Fibroblast of skin of right quadriceps (primary cell): ENCODE measurements at regions not wholly inside any gene's neighbourhood (a gene's known extent, or its start where the extent isn't known, plus 50 kb on each side); places are given as distances from the start of the nearest gene placed in this dataset.
A peak's percentile ranks its signal among the peaks of the same experiment; 100 is the strongest.

ENCODE experiments used
- DNase-seq: peaks from one replicate; pipeline ENCODE4 v3.0.0-alpha.2; 2013

GRCh38 chr11:15625691-15626090 is 511.0 kb downstream of the INSC start:
- DNase-seq, result no peak

- peak; percentile 6 for DNase-seq
Measured at GRCh38 chr11:15627560-15627959, 512.8 kb downstream of the INSC start.

DNA sequence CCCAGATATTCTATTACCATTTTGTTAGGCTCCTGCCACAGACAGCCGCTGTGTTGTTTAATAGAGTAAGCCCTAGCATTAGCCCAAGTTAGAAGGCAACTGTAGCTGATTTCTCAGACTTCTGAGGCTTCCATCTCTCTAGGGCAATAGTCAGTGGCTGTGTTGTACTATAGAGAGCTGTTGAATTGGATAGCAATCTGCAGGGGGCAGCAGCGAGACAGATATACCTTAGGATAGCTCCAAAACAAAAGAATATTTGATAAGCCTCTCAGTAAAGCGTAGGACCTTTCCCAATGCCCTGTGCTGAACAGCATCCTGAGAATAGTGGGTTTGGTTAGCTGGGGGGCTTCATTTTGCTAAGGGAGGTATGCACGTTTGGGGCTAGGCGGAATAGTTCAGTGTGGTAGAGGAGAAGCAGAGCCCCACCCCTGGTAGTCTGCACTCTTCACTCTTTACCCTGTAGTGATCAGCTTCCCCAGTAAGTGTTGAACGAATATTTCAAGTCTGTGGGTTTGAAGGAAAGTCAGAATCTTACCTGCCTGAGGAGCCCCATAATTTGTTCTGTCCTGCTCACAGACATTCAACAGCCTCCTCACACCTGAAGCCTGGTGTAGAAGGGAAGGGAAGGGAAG is 515.1 kb downstream of the INSC start:
- DNase-seq, result no peak

DNA sequence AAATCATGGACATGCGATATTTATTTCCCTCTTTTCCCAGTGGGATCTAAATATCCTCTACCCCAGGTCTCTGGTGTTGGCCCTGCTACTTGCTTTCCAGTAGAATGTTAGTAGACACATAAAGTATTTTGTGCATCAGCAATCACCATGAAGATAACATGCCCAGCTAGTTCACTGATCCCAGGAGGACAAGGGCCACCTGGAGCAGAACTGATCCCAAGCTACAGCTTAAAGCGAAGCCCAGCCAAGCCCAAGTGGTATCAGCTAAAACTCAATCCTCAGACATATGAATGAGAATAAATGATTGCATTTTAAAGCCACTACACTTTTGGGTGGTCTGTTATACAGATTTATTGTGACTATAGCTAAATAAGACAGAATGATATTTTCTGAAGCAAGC is 516.2 kb downstream of the INSC start:
- DNase-seq, result no peak

DNA sequence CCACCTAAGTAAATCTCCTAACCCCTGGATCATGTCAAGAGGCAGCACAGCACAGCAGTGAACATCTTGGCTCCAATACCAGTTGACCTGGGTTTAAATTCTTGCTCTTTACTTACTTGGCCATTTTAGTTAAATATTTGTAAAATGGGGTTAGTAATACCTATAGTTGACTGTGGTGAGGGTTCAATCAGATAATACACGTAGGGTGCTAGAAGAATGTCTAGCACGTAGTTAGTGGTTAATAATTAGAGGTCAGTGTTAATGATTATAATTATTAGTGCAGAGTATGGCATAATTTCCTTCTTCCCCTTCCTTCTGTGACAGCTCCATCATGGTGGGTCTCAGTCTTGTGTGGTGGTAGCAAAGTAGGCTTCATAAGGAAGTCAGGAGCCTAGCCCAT is 520.8 kb downstream of the INSC start:
- no peak for DNase-seq

GRCh38 chr11:15636521-15637089 is 521.9 kb downstream of the INSC start:
- DNase-seq, result no peak

DNA sequence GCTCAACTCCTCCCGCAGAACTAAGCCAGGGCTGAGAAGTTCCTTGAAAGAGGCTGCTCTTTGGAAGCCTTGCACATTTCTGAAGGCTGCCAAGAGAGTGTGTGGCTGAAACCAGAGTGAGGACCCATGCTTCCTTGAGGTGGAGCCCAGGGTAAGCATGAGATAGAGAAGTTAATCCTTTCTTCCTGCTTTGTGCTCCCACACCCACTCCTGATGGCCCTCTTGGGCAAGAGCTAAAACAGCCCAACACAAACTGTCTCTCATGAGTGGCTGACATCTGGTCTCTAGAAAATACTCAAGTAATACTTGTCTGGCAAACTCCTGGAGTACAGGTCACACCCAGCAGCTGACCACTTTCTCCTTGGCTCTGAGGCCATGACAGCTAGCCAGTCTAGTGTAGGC is 523.7 kb downstream of the INSC start:
- no peak for DNase-seq

DNA sequence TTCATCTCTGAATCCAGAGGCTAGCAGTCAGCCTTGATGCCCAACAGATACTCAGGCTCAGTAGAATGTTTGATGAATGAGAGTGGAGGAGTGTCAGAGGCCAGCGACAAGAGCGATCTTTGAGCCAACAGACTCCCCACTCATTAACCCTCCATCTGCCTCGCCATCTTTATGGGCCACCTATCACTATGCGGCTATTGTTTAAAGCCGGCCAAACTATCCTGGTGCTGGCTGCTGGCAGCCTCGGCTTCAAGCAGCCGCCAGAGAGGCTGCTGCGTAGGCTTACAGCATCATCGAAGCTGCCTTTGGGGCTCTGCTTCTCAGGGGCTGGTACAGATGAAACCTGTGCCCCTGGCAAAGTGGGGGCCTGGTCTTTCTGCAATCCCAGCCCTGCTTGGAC is 525.6 kb downstream of the INSC start:
- no peak for DNase-seq

- DNase-seq, result no peak
Measured at GRCh38 chr11:15641271-15642045, 526.7 kb downstream of the INSC start.

DNA sequence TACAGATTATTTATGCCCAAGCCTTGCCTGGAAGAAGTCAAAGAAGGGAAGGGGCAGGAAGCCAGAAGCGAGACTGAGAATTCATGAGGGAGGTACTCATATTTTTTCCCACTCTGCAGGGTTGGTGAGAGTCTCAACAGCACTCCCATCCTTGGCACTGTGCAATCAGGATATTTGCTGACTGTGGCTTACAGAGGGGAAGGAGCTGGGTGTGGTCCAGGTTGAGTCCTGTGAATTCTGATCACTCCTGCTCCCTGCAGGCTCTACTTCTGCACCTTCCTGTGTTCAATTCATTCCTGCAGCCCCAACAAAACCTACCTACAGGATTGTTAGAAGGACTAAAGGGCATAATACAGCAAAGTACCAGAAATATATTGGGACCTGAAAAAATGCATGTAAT is 530.5 kb downstream of the INSC start:
- no peak for DNase-seq

GRCh38 chr11:15649371-15650104 is 534.8 kb downstream of the INSC start:
- no peak for DNase-seq

GRCh38 chr11:15650105-15650938 is 535.6 kb downstream of the INSC start:
- DNase-seq, result peak; percentile 92

DNA sequence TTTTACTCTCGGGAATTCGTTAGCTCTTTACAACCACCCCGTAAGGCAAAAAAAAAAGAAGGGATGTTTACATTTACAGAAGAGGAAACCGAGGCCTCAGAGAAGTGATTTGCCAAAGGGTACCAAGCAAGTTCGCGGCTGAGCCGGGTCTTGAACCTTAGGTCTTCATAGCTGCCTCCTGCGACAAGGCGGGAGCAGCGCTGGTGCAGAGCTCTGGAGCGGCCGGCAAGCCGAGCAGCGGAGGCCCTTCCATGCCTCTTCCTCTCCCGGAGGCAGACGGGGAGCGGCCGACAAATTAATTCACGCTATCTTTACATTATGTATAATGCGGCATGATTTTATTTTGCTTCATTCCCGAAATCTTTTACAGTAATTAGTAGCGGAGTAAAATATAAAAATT is 536.3 kb downstream of the INSC start:
- no peak for DNase-seq

DNA sequence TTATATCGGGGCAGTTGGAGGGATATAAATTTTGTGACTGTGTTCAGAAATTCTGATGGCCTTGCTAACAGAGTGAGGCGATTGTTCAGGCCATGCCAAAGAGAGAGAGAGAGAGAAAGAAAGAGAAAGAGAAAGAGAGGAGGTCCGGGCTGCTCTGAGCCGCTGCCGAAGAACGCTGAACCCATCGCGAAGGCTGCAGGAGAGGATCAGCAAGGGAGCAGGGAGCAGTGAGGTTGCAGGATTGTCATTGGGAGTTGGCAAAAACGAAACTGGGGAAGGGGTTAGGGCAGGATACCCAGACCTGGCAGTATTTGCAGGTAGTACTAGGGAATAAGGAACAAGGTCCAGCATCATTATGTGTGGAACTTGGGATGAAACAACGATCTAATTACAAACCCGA is 537.1 kb downstream of the INSC start:
- no peak for DNase-seq

DNA sequence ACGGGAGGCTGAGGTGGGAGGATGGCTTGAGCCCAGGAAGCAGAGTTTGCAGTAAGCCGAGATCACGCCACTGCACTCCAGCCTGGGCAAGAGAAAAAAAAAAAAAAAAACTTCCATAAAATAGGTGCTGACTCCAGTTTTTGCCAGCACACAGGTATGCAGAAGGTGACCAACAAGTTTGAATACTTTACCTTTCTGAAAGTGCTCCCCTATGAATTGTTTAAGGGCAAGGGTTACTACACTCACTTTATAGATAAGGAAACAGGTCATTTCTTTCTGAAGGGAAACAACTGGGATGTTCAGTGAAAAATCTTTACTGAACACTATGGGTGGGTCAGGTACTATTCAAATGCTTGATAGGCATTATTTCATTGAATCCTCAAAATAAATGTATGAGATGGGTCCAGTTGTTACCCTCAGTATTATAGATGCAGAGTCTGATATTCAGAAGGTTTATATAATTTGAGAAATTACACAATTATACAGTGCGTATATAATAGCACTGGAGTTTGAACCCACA is 538.5 kb downstream of the INSC start:
- DNase-seq, result no peak

DNA sequence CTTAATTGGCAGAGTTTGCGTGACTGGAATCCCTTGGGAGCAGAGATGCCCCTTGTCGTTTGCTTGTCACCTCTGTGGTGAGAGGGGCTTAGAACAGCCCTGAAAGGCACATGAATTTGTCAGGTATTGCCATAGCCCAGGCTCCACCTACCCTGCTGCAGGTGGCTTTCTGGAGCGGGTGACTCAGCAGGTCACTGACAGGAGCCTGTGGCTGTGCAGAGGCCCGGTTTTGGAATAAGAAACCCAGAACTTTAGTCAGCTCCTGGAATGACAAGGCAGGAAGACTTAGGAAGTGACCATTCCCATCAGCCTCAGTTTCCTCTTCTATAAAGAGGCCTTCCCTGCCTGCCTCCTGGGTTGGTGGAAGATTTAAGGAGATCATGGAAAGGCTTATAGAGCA is 539.7 kb downstream of the INSC start:
- DNase-seq, result no peak

- no peak for DNase-seq
Measured at GRCh38 chr11:15655552-15655951, 540.8 kb downstream of the INSC start.

- no peak for DNase-seq
Measured at GRCh38 chr11:15657264-15657663, 542.5 kb downstream of the INSC start.

- DNase-seq, result no peak
Measured at GRCh38 chr11:15660496-15660895, 545.8 kb downstream of the INSC start.

DNA sequence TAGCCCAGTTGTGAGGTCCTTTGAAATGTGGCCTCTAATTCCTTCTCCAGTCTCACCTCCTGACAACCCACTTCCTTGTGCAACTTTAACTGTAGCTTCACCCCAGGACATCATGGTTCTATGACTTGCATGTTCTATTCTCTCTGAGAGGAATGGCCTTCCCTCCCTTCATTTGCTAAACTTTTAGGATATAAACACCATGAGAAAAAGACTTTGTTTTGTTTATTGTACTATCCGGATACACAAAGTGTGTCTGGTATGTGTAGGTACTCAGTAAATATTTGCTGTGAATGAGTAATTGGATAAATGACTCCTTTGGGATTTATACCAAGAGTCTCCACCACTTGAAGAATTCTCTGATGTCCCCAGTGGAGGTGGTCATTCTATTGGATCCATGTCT is 547.6 kb downstream of the INSC start:
- DNase-seq, result no peak

GRCh38 chr11:15663777-15664218 is 549.1 kb downstream of the INSC start:
- DNase-seq, result no peak

GRCh38 chr11:15665368-15665871 is 550.7 kb downstream of the INSC start:
- DNase-seq, result peak; percentile 3
